ENCODE measurements at regions not wholly inside any gene's neighbourhood (a gene's known extent, or its start where the extent isn't known, plus 50 kb on each side); places are given as distances from the start of the nearest gene placed in this dataset.
"Not testable (repeated sequence)": the region's sequence is repeated elsewhere in the genome, so short reads cannot be mapped to it uniquely, and the experiment has no call there.

DNA sequence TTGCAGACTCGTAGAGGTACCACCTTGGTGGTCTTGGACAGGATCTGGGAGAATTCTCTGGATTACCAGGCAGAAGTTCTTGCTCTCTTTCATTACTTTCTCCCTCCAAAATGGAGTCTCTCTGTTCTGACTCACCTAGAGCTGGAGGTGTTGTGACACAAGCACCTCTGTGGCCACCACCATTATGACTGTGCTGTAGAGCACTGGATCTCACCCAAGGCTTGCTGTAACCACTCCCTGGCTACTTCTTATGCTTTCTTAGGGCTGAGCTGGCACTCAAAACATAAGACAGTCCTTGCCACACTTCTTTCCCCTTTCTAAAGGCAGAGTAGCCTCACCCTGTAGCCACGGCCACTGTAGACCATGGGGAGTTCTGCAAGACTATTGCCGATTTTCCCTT, 296.6 kb upstream of the DIPK2B start:
- TF ChIP-seq, protein P1, sequence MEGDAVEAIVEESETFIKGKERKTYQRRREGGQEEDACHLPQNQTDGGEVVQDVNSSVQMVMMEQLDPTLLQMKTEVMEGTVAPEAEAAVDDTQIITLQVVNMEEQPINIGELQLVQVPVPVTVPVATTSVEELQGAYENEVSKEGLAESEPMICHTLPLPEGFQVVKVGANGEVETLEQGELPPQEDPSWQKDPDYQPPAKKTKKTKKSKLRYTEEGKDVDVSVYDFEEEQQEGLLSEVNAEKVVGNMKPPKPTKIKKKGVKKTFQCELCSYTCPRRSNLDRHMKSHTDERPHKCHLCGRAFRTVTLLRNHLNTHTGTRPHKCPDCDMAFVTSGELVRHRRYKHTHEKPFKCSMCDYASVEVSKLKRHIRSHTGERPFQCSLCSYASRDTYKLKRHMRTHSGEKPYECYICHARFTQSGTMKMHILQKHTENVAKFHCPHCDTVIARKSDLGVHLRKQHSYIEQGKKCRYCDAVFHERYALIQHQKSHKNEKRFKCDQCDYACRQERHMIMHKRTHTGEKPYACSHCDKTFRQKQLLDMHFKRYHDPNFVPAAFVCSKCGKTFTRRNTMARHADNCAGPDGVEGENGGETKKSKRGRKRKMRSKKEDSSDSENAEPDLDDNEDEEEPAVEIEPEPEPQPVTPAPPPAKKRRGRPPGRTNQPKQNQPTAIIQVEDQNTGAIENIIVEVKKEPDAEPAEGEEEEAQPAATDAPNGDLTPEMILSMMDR (IDR thresholded peaks at IDR 0.05; ENCODE audit: insufficient read depth, low read depth, low read length, missing control alignments) = no peak
- H3K4me3 ChIP-seq (ENCODE audit: low read depth, low read length) = no peak overlapping the region
- no peak for DNase-seq (ENCODE audit: low read depth)

GRCh38 chrX:45485719-45486118, 285.0 kb upstream of the DIPK2B start:
- DNase-seq (ENCODE audit: low read depth) = no peak
- TF ChIP-seq, protein P1 (IDR thresholded peaks at IDR 0.05; ENCODE audit: insufficient read depth, low read depth, low read length, missing control alignments) = no peak
- H3K4me3 ChIP-seq (ENCODE audit: low read depth, low read length) = no peak overlapping the region

DNA sequence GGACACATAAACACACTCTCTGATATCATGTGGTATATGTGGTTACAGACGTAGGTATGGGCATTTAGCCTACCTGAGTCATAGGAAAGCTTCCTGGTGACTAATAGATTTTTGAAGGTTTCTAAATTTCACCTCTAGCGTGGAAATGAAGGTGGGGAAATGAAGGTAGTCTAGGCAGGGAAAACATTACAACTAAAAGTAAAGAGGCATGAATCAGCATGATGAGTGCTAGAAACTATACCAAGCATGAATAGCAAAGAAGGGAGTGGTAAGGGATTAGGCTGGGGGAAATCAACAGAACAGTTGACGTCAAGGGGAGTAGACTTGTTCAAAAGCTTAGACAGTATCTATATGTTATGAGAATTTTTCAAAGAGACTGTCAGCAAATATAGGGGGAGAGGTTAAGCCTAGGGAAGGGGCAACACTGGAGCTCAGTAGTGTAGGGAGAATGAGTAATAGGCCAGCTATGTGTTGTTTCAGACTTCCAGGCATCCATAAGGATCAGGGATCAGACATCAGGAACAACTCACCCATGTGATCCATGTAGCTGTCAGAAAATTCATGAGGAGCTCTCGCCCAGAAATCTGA, 279.3 kb upstream of the DIPK2B start:
- DNase-seq (ENCODE audit: low read depth) = no peak
- TF ChIP-seq, protein P1 (IDR thresholded peaks at IDR 0.05; ENCODE audit: insufficient read depth, low read depth, low read length, missing control alignments) = no peak
- no peak overlapping the region for H3K4me3 ChIP-seq (ENCODE audit: low read depth, low read length)

GRCh38 chrX:45479196-45479834, 278.6 kb upstream of the DIPK2B start:
- no peak for DNase-seq (ENCODE audit: low read depth)
- TF ChIP-seq, protein P1 (IDR thresholded peaks at IDR 0.05; ENCODE audit: insufficient read depth, low read depth, low read length, missing control alignments) = no peak
- H3K4me3 ChIP-seq (ENCODE audit: low read depth, low read length) = no peak overlapping the region

- no peak for DNase-seq (ENCODE audit: low read depth)
- TF ChIP-seq, protein P1 (IDR thresholded peaks at IDR 0.05; ENCODE audit: insufficient read depth, low read depth, low read length, missing control alignments) = no peak
- no peak overlapping the region for H3K4me3 ChIP-seq (ENCODE audit: low read depth, low read length)
These were observed 272.3 kb upstream of the DIPK2B start for GRCh38 chrX:45472968-45473367.

DNA sequence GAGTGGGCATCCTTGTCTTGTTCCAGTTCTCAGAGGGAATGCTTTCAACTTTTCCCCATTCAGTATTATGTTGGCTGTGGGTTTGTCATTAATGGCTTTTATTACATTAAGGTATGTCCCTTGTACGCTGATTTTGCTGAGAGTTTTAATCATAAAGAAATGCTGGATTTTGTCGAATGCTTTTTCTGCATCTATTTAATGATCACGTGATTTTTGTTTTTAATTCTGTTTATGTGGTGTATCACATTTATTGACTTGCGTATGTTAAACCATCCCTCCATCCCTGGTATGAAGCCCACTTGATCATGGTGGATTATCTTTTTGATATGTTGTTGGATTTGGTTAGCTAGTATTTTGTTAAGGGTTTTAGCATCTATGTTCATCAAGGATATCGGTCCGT, 266.9 kb upstream of the DIPK2B start:
- H3K4me3 ChIP-seq (ENCODE audit: low read depth, low read length); DNase-seq (ENCODE audit: low read depth): not testable (repeated sequence)

DNA sequence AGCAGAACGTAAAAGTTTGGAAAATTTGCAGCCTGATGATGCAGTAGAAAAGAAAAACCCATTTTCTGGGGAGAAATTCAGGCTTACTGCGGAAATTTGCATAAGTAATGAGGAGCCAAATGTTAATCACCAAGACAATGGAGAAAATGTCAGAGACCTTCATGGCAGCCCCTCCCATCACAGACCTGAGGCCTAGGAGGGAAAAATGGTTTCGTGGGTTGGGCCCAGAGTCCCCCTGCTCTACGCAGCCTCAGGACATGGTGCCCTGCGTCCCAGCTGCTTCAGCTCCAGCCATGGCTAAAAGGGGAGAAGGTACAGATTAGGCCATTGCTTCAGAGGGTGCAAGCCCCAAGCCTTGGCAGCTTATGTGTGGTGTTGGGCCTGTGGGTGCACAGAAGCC, 255.1 kb upstream of the DIPK2B start:
- not testable (repeated sequence) for H3K4me3 ChIP-seq (ENCODE audit: low read depth, low read length); DNase-seq (ENCODE audit: low read depth)

DNA sequence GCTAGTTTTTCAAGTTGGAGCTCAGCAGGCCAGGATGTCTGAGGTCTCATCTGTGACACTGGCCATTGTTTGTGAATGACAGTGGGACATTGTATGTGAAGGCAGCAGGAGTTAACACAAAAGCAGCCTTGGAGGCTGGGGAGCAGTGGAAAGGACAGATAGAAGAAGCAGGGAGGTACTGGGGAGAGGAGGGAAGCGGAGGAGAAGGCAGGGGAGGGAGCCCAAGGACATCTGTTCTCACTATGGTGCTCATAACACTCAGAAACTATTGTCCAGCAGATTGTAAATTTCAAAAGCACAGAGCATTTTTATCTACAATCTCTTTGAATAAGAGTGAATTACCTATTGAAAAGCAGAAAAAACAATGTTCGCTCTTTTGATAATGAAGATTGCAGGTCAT, 253.6 kb upstream of the DIPK2B start:
- H3K4me3 ChIP-seq (ENCODE audit: low read depth, low read length) = no peak overlapping the region
- TF ChIP-seq, protein P1 (IDR thresholded peaks at IDR 0.05; ENCODE audit: insufficient read depth, low read depth, low read length, missing control alignments) = no peak
- no peak for DNase-seq (ENCODE audit: low read depth)
